HFFc6 (cell line): ENCODE measurements at regions not wholly inside any gene's neighbourhood (a gene's known extent, or its start where the extent isn't known, plus 50 kb on each side); places are given as distances from the start of the nearest gene placed in this dataset.

Experiments
- DNase-seq: peaks from one replicate; pipeline ENCODE4 v3.0.0-alpha.2; 2018
- H3K27ac Mint-ChIP-seq: 2 replicates; pipeline ENCODE4 v1.8.0; 2020; ENCODE audit warnings: mild to moderate bottlenecking, mixed read lengths
- H3K27me3 Mint-ChIP-seq: 2 replicates; pipeline ENCODE4 v1.8.0; 2021; ENCODE audit warnings: mild to moderate bottlenecking, moderate library complexity, mixed read lengths; ENCODE audit not compliant: insufficient read depth
- H3K36me3 Mint-ChIP-seq: 2 replicates; pipeline ENCODE4 v1.8.0; 2021; ENCODE audit warnings: low read depth, mixed read lengths
- H3K4me1 Mint-ChIP-seq: 2 replicates; pipeline ENCODE4 v1.8.0; 2020; ENCODE audit warnings: low read depth, mixed read lengths
- H3K4me3 Mint-ChIP-seq: 2 replicates; pipeline ENCODE4 v1.8.0; 2020; ENCODE audit warnings: mild to moderate bottlenecking, moderate library complexity, mixed read lengths
- H3K9me3 Mint-ChIP-seq: 2 replicates; pipeline ENCODE4 v1.8.0; 2020; ENCODE audit warnings: mild to moderate bottlenecking, mixed read lengths
- TF ChIP-seq, protein P1 (sequence below): fragments of 200-600 bp; sonication (generic); IDR thresholded peaks from 2 replicates; pipeline ENCODE4 v1.5.0; 2021; ENCODE audit warnings: antibody characterized with exemption, mild to moderate bottlenecking

DNA sequence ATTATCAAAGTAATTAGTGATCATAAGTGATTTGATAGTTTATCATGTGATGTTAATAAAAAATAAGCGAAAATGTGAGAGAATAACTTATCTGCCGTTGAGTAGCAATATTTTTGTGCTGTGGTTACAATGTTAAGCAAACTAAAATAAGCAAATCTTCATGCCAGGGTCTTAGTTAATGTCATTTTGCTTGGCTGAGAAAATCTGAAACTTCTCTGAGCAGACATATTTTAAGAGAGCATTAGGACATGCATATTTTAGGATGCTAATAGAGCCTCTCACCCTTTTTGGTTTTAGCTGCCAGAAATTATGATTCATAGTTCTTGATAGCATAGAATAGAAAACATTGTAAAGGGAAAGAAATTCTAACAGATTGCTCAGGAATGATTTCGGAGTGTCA, 233.5 kb upstream of the ZEB2 start:
- no peak overlapping the region for H3K27ac Mint-ChIP-seq
- TF ChIP-seq, protein P1, sequence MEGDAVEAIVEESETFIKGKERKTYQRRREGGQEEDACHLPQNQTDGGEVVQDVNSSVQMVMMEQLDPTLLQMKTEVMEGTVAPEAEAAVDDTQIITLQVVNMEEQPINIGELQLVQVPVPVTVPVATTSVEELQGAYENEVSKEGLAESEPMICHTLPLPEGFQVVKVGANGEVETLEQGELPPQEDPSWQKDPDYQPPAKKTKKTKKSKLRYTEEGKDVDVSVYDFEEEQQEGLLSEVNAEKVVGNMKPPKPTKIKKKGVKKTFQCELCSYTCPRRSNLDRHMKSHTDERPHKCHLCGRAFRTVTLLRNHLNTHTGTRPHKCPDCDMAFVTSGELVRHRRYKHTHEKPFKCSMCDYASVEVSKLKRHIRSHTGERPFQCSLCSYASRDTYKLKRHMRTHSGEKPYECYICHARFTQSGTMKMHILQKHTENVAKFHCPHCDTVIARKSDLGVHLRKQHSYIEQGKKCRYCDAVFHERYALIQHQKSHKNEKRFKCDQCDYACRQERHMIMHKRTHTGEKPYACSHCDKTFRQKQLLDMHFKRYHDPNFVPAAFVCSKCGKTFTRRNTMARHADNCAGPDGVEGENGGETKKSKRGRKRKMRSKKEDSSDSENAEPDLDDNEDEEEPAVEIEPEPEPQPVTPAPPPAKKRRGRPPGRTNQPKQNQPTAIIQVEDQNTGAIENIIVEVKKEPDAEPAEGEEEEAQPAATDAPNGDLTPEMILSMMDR = no peak
- H3K36me3 Mint-ChIP-seq = peaks cover 14% of the 10 kb centered on the region
- peaks cover 4% of the 10 kb centered on the region for H3K4me1 Mint-ChIP-seq
- H3K9me3 Mint-ChIP-seq = peaks cover 14% of the 10 kb centered on the region
- DNase-seq = no peak
- H3K4me3 Mint-ChIP-seq = no peak overlapping the region
- peaks cover 4% of the 10 kb centered on the region; the same call in 1 of the 2 replicates for H3K27me3 Mint-ChIP-seq

GRCh38 chr2:144751142-144751905, 231.4 kb upstream of the ZEB2 start:
- Mint-ChIP-seq H3K9me3 (peaks cover 34% of the 10 kb centered on the region), H3K27ac (no peak overlapping the region), H3K4me3 (no peak overlapping the region), H3K36me3 (peaks cover 33% of the 10 kb centered on the region), H3K4me1 (no peaks in the 10 kb centered on the region), H3K27me3 (peaks cover 2% of the 10 kb centered on the region; the same call in 1 of the 2 replicates)
- TF ChIP-seq, protein P1 = no peak
- DNase-seq = no peak

GRCh38 chr2:144749188-144749587, 229.3 kb upstream of the ZEB2 start:
- no peaks in the 10 kb centered on the region for H3K4me1 Mint-ChIP-seq

DNA sequence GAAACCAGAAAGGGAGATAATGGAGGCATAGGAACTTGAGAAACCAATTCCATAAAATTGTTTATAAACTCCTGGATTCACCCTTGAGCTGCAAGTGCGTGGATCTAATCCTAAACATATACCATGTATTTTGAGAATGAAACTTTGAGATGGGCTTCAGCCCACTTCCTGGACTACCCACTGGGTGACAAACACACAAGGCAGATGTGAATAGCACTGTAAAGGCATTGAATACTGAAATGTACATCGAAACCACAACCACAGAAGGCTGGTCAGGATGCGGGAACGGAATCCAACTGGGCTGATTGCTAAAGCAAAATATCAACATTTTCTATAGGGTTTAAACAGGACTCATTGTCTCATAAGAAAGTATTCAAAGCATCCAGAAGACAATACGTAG, 228.5 kb upstream of the ZEB2 start:
- H3K27me3 Mint-ChIP-seq = peaks cover 2% of the 10 kb centered on the region; the same call in 1 of the 2 replicates
- H3K4me3 Mint-ChIP-seq = no peak overlapping the region
- H3K36me3 Mint-ChIP-seq = peaks cover 37% of the 10 kb centered on the region
- H3K27ac Mint-ChIP-seq = no peak overlapping the region
- TF ChIP-seq, protein P1 = no peak
- no peak for DNase-seq
- H3K9me3 Mint-ChIP-seq = peaks cover 34% of the 10 kb centered on the region
- no peaks in the 10 kb centered on the region for H3K4me1 Mint-ChIP-seq

More at GRCh38 chr2:144749188-144749587, 229.3 kb upstream of the ZEB2 start:
- Mint-ChIP-seq H3K27ac (no peak overlapping the region), H3K9me3 (peaks cover 34% of the 10 kb centered on the region), H3K27me3 (peaks cover 2% of the 10 kb centered on the region; the same call in 1 of the 2 replicates), H3K4me3 (no peak overlapping the region), H3K36me3 (peaks cover 37% of the 10 kb centered on the region)
- no peak for DNase-seq
- TF ChIP-seq, protein P1 = no peak

DNA sequence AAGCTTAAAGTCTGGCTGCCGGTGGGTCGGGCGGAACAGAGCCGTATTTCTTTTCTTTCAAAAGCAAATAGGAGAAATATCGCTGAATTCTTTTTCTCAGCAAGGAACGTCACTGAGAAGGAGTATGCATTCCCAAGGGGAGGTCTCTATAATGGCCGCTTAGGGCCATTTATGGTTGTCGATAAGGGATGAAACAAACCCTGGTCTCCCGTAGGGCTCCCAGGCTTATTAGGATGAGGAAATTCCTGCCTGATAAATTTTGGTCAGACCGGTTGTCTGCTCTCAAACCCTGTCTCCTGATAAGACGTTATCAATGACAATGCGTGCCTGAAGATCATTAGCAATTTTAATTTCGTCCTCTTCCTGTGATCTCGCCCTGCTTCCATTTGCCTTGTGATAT, 227.7 kb upstream of the ZEB2 start:
- DNase-seq = no peak
- Mint-ChIP-seq H3K9me3 (peaks cover 34% of the 10 kb centered on the region), H3K27me3 (peaks cover 2% of the 10 kb centered on the region; the same call in 1 of the 2 replicates), H3K4me3 (no peak overlapping the region), H3K36me3 (peaks cover 37% of the 10 kb centered on the region), H3K27ac (no peak overlapping the region), H3K4me1 (no peaks in the 10 kb centered on the region)
- TF ChIP-seq, protein P1 = no peak
